PC-3 (cell line): ENCODE measurements at regions not wholly inside any gene's neighbourhood (a gene's known extent, or its start where the extent isn't known, plus 50 kb on each side); places are given as distances from the start of the nearest gene placed in this dataset.

Experiments used
- ATAC-seq: fragments of 200-7000 bp; cut with Tn5 transposase; 2 replicates; pipeline ENCODE4 v1.9.1; 2020; ENCODE audit warnings: mild to moderate bottlenecking, moderate library complexity
- BruUV-seq: library from RNA; stranded (reverse); fragments of 400-500 nt; replicated peaks from 2 replicates; lab custom pipeline; 2021; lab: Mats Ljungman, UMichigan
- CTCF ChIA-PET: fragments of 300-600 bp; sonication (Branson Sonifier 250); formaldehyde crosslinking; loops from one replicate; lab custom pipeline; 2022; ENCODE audit warnings: antibody characterized with exemption; lab: Charles Lee
- POLR2A ChIA-PET: fragments of 300-600 bp; sonication (Branson Sonifier 250); formaldehyde crosslinking; loops from one replicate; lab custom pipeline; 2022; ENCODE audit warnings: antibody characterized with exemption; ENCODE audit not compliant: unreplicated experiment; lab: Charles Lee
- DNase-seq: peaks from one replicate; pipeline ENCODE4 v3.0.0-alpha.2; 2015
- H2AFZ ChIP-seq: fragments of 300-600 bp; sonication (generic); 2 replicates; pipeline ENCODE4 v1.6.0; 2016; ENCODE audit warnings: antibody characterized with exemption, low read length
- H3F3A ChIP-seq: fragments of 300-600 bp; sonication (generic); one replicate; pipeline ENCODE4 v1.6.0; 2017; ENCODE audit warnings: antibody characterized with exemption, low read length, control low read depth, mild to moderate bottlenecking; ENCODE audit not compliant: unreplicated experiment
- H3K27ac ChIP-seq: fragments of 300-600 bp; sonication (generic); 2 replicates; pipeline ENCODE4 v1.5.1; 2016; ENCODE audit warnings: mild to moderate bottlenecking, low read length
- H3K27me3 ChIP-seq: fragments of 300-600 bp; sonication (generic); 2 replicates; pipeline ENCODE4 v1.6.1; 2016; ENCODE audit warnings: low read length, mixed read lengths
- H3K36me3 ChIP-seq: fragments of 300-600 bp; sonication (generic); 2 replicates; pipeline ENCODE4 v1.6.1; 2016; ENCODE audit warnings: low read depth, mixed run types, low read length, mixed read lengths
- H3K4me1 ChIP-seq: fragments of 300-600 bp; sonication (generic); 2 replicates; pipeline ENCODE4 v1.5.1; 2016; ENCODE audit warnings: low read length; ENCODE audit not compliant: insufficient read depth
- H3K4me2 ChIP-seq: fragments of 300-600 bp; sonication (generic); 2 replicates; pipeline ENCODE4 v1.6.0; 2016; ENCODE audit warnings: low read length
- H3K4me3 ChIP-seq: fragments of 300-600 bp; sonication (generic); 2 replicates; pipeline ENCODE4 v1.5.1; 2016; ENCODE audit warnings: mild to moderate bottlenecking, low read length, mixed read lengths
- H3K79me2 ChIP-seq: fragments of 300-600 bp; sonication (generic); 2 replicates; pipeline ENCODE4 v1.6.1; 2017; ENCODE audit warnings: low read length, mixed read lengths
- H3K9ac ChIP-seq: fragments of 300-600 bp; sonication (generic); 2 replicates; pipeline ENCODE4 v1.6.0; 2016; ENCODE audit warnings: mild to moderate bottlenecking, low read length
- H3K9me2 ChIP-seq: fragments of 300-600 bp; sonication (generic); replicated peaks from 2 replicates; pipeline ENCODE4 v1.6.1; 2016; ENCODE audit warnings: mixed run types, low read length, mixed read lengths
- H3K9me3 ChIP-seq: fragments of 300-600 bp; sonication (generic); 2 replicates; pipeline ENCODE4 v1.6.1; 2016; ENCODE audit warnings: low read length, mixed read lengths
- H4K20me1 ChIP-seq: fragments of 300-600 bp; sonication (generic); 2 replicates; pipeline ENCODE4 v1.6.1; 2016; ENCODE audit warnings: low read length, mixed read lengths
- EZH2 ChIP-seq: fragments of 300-600 bp; sonication (generic); IDR thresholded peaks from one replicate; pipeline ENCODE4 v1.6.1; 2017; ENCODE audit warnings: antibody characterized with exemption, mild to moderate bottlenecking, low read length; ENCODE audit not compliant: unreplicated experiment
- EZH2phosphoT487 ChIP-seq: fragments of 300-600 bp; sonication (generic); IDR thresholded peaks from 2 replicates; pipeline ENCODE4 v1.6.1; 2018; ENCODE audit warnings: mild to moderate bottlenecking, antibody characterized with exemption, low read length, borderline replicate concordance
- intact Hi-C: fragments of 100-400 bp; cut with micrococcal nuclease; formaldehyde crosslinking; loops from 2 replicates; pipeline ENCODE4 v1.9.0; 2023
- TF ChIP-seq, protein P1 (sequence below): fragments of 300-600 bp; sonication (generic); conservative IDR thresholded peaks from 2 replicates; pipeline ENCODE4 v1.5.1; 2017; ENCODE audit warnings: antibody characterized with exemption, low read depth, mild to moderate bottlenecking, low read length

DNA sequence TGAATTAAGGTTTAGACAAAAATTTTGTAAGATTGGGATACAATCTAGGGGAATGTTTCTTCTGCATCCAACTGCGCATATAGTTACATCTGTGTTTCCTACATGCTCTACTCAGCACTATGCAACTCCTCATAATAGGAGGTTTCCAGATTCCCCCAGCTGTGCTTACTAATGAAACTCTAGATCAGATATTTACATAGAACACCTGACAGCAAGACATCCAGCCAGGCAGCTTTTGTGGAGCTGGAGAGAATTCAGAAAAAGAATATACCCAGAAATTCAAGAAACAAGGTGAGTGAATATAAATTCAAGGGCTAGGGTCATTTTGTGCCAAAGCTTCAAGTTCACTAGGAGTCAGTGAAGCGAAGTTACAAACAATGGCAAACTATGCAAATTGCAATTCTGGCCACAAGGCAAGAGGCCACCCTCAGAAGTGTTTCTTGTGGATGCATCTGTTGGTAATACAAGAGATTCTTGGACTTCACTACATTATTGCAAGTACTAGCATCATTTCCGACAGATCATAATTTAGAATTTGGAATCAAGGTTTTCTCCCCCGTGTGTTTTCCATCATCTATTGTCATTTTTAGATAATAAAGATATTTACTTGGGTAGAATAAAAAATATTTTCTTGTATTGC, 341.2 kb upstream of the NAV3 start:
- Histone ChIP-seq H3K9me3 (no peaks in the 10 kb centered on the region), H3F3A (no peaks in the 10 kb centered on the region), H3K4me2 (no peak overlapping the region), H2AFZ (no peak overlapping the region), H3K27ac (no peak overlapping the region), H3K9me2 (no peaks in the 10 kb centered on the region), H3K27me3 (peaks cover 15% of the 10 kb centered on the region; the same call in 1 of the 2 replicates), H4K20me1 (no peaks in the 10 kb centered on the region), H3K4me1 (no peaks in the 10 kb centered on the region), H3K4me3 (no peak overlapping the region), H3K9ac (no peak overlapping the region), H3K36me3 (no peaks in the 10 kb centered on the region), H3K79me2 (no peaks in the 10 kb centered on the region)
- intact Hi-C loops, result no loop called here
- POLR2A ChIA-PET, result no interaction called here
- no peak for TF ChIP-seq EZH2phosphoT487
- no peak for TF ChIP-seq EZH2
- TF ChIP-seq, protein P1, sequence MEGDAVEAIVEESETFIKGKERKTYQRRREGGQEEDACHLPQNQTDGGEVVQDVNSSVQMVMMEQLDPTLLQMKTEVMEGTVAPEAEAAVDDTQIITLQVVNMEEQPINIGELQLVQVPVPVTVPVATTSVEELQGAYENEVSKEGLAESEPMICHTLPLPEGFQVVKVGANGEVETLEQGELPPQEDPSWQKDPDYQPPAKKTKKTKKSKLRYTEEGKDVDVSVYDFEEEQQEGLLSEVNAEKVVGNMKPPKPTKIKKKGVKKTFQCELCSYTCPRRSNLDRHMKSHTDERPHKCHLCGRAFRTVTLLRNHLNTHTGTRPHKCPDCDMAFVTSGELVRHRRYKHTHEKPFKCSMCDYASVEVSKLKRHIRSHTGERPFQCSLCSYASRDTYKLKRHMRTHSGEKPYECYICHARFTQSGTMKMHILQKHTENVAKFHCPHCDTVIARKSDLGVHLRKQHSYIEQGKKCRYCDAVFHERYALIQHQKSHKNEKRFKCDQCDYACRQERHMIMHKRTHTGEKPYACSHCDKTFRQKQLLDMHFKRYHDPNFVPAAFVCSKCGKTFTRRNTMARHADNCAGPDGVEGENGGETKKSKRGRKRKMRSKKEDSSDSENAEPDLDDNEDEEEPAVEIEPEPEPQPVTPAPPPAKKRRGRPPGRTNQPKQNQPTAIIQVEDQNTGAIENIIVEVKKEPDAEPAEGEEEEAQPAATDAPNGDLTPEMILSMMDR, result no peak
- CTCF ChIA-PET, result no interaction called here
- ATAC-seq (no peak), DNase-seq (no peak)
- BruUV-seq, result no TSS peak

DNA sequence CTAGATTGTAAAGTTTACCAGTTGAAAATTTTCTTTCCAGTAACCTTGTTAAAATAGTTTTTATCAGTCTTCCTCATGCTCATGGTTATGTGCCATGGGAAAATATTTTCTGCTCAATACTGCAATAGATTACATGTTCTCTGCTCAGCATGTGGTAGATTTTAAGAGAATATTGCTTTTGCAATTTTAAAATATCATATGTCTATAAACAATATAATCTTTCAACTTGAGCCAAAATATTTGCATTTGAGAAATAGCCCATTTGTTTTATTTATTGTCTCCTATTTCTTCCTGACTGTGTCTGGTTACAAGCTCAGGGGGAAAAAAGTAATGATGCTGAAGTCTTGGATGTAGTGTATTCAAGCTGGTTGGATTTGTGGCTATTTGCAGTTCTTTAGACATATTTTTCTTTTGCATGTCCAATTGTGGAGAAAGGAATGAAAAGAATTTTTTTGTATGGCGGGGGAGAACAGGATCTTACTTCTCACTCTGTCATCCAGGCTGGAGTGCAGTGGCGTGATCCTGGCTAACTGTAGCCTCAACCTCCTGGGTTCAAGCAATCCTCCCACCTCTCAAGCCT, 342.6 kb upstream of the NAV3 start:
- no peaks in the 10 kb centered on the region for H3K9me3 ChIP-seq
- no peak overlapping the region for H3K27ac ChIP-seq
- TF ChIP-seq EZH2 (no peak), EZH2phosphoT487 (no peak)
- TF ChIP-seq, protein P1, result no peak
- CTCF ChIA-PET, result no interaction called here
- no peaks in the 10 kb centered on the region for H3K79me2 ChIP-seq
- no peaks in the 10 kb centered on the region for H3K9me2 ChIP-seq
- no peaks in the 10 kb centered on the region for H3F3A ChIP-seq
- peaks cover 15% of the 10 kb centered on the region; the same call in 1 of the 2 replicates for H3K27me3 ChIP-seq
- intact Hi-C loops, result no loop called here
- DNase-seq, result no peak
- no peak overlapping the region for H3K4me3 ChIP-seq
- H3K9ac ChIP-seq, result no peak overlapping the region
- POLR2A ChIA-PET, result no interaction called here
- H4K20me1 ChIP-seq, result no peaks in the 10 kb centered on the region
- ATAC-seq, result no peak
- H3K4me2 ChIP-seq, result no peak overlapping the region
- H3K36me3 ChIP-seq, result no peaks in the 10 kb centered on the region
- H2AFZ ChIP-seq, result no peak overlapping the region
- H3K4me1 ChIP-seq, result no peaks in the 10 kb centered on the region
- no TSS peak for BruUV-seq

DNA sequence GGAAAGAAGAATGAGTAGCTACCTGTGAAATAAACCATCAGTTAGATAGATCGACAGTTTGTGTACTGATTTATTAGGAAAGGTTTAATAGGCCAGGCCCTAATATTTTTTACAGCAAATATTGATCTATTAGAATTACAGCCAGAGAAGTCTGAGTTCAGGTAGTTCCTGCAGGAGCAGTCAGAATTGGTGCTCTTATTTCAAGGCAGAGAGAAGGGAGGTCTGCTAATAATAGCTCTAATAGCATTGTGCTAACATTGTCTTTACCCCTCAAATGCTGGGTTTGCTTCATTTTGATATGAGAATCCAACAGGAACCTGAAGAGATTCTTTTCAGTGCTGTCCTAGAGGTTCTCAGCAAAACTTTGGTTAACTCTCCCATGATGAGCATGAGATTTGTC, 343.8 kb upstream of the NAV3 start:
- ChIA-PET CTCF (no interaction called here), POLR2A (no interaction called here)
- Histone ChIP-seq H2AFZ (no peak overlapping the region), H3K36me3 (no peaks in the 10 kb centered on the region), H3K27me3 (peaks cover 15% of the 10 kb centered on the region; the same call in 1 of the 2 replicates), H3K9me2 (no peaks in the 10 kb centered on the region), H4K20me1 (no peaks in the 10 kb centered on the region), H3K27ac (no peak overlapping the region), H3F3A (no peaks in the 10 kb centered on the region), H3K4me2 (no peak overlapping the region), H3K4me1 (no peaks in the 10 kb centered on the region), H3K4me3 (no peak overlapping the region), H3K9me3 (no peaks in the 10 kb centered on the region), H3K79me2 (no peaks in the 10 kb centered on the region), H3K9ac (no peak overlapping the region)
- no peak for TF ChIP-seq EZH2
- DNase-seq (no peak), ATAC-seq (no peak)
- no TSS peak for BruUV-seq
- intact Hi-C loops, result no loop called here
